Stimulated activated CD8-positive, alpha-beta memory T cell treated with anti-CD3 and anti-CD28 coated beads, Interleukin-15, amount 100 ng/mL, for 1 hour (primary cell): ENCODE measurements at regions not wholly inside any gene's neighbourhood (a gene's known extent, or its start where the extent isn't known, plus 50 kb on each side); places are given as distances from the start of the nearest gene placed in this dataset.

Experiments
- DNase-seq: peaks from one replicate; pipeline ENCODE4 v3.0.0-alpha.2; 2020; ENCODE audit warnings: low read depth

DNA sequence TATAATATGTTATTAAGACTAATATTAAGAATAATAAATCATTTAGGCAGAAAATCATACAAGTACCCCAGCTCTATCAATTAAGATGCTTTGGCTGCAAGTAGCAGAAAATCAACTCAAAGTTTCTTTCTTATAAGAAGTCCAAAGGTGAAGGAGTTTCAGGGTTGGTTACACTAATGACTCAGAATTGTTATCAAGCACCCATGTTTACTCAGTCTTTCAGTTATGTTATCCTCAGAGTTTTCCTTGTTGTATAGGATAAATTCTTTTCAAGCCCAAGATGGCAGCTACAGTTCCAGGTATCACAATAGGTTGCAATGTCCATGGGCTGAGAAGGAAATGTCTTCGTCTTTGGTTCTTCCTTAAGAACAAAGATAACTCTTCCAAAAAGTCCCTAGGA is 163.6 kb downstream of the TNFSF18 start:
- DNase-seq: no peak

DNA sequence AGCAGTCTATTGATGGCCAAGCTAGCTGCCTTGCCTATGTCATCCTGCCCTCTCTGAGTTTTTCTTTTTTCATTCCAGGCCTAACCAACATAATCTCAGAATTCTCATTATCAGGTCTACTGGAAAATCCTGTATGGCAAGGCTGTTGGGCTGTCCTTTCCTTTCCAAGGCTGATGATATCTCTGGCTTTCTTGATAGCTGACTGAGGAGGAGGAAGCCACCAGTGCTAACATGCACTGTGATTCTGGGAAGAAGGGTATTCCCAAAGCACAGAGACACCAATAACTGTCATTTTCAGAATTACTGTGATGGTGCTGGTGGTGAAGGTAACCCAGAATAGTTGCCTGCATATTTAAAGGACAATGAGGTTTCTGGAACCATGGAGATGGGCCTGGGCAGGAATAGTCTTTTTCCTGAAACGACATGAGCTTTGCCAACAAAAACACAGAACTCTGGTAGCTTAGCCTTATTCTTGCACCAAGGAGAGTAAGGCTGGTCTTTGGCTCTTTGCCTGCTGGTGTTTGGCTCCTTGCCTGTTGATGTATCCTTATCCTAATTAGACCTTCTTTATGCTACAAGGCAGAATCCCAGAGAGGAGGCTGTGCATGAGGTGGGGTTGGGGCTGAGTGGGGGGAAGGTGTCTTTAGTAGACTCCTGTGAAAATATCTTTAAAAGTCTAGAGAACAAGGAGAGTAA is 157.4 kb downstream of the TNFSF18 start:
- no peak for DNase-seq

DNA sequence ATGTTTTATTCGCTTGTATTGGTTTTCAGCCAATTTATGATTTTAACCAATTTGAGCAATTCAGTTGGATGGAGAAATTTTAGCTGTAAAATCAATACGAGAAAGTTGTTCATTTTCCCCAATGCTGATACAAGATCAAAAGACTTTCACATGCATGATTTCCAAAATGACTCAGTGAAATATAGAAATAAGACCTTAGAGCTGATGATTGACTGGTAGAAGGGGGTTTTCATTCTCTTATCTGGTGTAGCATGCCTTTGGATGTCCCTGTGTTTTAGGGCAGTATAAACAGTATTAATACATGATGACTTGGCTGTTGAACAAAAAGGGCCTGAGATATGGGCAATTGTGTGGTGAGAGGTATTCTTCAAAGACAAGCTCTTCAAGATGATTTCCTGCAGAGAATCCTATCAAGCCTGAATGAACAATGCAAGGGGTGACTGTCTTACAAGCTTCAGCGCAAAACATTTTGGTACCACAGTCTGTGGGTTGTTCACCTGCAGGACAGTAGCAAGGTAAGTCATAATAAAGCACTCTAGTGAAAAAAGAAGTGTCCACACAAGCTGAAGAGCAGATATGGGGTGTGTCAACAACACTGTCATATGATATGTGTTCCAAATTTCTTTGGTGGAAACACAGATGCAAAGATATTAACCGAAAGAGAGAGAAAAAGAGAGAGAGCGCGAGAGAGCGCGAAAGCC is 156.2 kb downstream of the TNFSF18 start:
- no peak for DNase-seq

DNA sequence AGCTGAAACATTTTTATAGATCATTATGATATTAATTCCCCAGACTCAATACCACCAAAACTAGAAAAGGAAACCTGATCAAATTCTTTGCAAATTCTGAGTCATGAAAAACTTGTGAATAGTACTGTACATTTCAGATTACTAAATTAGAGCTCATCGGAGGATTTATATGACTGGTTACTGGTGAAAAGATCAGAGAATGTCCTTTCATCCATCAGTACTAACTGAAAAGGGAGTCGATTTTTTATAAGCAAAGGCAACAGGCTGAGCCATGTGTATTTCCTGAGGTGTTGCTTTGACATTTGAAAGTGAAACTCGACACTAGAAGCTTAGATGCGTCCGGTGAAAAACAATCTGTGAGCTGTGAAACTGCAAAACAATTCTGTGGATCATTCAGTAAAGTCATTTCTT is 155.7 kb downstream of the TNFSF18 start:
- DNase-seq: no peak

DNA sequence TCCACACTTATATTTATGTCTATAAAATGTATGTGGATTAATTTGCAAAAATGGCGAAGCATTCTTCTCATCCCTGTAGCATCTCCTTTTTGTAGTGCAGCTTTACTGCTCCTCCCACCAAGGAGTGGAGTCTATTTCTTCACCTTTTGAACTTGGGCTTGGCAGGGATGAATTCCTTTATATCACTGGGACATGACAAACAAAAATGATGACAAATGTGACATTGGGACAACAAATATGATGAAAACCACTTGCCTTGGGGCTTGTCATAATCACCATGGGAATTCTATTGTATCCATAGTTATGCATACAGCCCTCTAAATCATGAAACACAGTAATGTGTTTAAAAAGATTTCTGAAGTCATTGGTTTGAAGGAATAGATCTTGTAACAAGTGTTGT is 155.0 kb downstream of the TNFSF18 start:
- DNase-seq: no peak

DNA sequence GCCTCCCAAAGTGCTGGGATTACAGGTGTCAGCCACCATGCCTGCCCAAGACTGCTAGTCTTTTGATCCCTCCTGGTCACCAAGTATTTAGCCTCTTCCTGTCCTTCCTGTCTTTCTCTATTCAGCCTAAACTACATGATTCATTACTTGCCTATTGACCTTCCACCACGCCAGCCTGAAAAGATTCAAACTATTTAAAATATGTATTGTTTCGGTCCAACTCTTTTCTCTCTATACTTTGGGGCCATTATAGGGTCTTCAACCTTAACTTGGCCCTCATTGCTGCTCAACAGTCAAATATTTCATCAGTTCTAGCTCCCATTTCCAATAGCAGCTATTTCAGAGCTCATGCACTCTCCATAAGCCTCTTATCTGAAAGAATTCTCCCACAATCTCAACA is 153.0 kb downstream of the TNFSF18 start:
- no peak for DNase-seq

DNA sequence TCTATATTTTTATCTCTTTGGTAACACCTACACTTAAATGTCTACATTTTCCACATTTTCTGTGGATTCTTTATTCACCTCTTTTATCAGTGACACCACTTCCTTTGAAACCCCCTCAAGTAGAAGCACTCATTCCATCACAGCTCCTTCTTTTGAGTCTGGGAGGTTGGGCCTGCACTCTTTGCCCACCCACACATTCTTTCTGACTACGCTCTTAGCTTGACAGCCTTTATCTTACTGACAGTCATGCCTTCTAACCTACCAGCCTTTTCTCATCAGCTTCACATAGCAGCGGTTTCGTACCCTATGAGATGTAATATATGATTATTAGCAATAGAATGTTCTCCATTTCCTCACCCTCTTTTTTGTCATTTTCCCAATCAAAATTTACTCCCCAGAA is 151.9 kb downstream of the TNFSF18 start:
- no peak for DNase-seq

DNA sequence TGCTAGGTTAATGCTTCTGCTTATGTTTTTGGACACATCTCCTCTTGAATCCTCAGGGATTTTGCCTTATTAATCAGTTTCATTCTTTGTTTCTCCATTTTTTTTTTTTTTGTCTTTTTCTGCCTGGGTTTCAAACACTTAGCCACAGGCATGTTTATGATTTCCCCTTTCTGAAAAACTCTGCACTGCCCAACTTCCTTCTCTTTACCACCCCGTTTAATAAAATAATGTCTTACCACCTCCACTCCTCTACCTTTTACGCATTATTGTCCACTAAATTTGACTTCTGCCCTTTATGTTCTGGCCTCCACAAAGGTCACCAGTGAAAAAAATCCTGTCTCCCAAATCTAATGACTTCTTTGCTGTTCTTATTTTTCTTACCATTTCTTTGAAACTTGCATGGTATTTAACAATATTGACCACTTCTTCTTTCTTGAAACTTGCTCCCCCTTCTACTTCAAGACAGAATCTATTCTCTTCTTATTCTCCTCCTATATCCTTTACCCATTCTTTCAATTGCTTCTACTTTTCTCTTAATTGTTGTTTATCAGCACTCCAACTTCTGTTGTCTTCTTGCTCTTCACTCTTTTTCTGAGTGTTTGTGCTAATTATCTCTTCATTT is 150.3 kb downstream of the TNFSF18 start:
- DNase-seq: no peak

DNA sequence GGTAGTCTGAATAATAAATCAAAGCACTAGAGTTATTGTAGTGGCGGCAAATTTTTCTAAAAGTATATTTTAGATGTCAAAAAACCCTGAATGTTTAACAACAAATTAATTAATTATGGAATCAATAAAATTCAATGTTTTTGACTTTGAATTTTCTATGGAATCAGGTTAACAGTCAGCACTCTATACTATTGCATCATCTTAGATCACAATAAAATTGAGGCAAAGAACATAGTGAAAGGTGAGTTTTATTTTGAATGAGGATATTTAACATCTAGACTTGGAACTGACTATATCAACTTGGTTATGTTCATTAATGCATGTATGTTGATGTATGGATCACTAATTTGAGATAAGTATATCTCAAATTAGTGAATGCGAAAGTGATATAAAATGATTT is 148.5 kb downstream of the TNFSF18 start:
- no peak for DNase-seq

DNA sequence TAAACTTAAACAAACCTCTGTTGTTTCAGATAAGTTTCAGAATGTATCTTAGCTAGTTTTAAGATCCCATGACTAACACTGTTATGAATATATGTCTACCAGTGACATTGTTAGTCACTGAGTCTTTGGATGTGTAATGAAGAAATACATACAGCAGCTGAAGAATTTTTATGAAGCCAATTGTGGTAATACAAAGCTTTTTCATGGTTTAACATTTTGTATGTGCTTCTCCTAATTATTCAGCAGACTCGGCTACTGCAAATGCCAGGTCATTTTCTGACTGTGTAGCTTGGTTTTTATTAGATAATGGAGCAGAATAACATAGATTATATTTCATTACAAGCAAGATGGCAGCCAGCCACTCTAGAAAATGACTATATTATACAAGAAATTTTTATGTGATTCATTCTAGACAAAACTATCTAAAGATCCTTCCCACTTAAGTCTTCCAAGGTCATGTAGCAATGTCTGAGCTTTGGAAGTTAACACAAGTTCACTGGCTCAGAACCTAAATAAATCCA is 147.8 kb downstream of the TNFSF18 start:
- no peak for DNase-seq

DNA sequence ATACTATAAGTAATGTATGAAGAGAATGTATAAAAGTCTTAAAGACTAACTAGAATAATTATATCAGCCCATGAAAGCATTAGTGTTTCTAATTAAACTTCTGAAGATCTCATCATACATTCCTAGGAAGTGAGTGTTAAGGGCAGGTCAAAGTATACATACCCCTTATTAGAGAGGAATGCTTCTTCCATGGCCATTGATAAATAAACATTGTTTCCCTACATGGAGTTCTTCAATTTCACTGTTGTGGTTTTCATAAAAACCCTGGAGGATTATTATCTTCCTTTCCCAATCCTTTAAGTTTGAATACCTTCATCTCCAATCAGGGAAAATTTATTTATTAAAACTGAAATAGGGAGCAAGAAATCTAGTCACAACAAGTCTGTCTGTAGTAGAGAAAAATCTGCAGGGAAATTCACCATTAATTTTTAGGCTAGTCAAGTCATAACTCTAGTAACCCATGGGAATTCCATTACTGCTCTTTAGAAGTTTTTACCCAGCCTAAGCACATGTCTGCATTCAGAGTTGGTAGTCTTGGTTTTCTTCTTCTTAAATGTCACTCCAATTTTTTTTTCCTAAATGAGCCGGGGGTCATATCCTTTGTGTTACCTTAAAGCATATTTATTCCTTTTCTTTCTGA is 147.0 kb downstream of the TNFSF18 start:
- DNase-seq: no peak

DNA sequence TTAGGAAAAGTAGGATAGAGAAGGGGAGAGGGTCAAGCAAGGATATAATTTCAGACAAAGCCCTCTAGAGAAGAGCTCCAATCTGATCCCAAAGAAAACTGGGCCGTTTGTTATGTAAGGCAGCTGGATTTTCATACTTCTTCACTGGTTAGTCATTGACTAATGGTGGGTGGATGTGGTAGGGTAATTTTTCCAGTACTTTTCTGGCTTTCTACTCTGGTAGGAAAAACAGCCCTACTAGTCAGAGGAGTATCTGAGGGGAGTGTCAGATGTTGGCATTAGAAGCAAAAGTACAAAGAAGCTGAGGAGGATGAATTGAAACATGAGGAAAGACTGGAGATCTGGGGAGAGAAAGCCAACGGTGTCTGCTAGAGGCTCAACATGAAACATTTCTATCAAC is 145.3 kb downstream of the TNFSF18 start:
- no peak for DNase-seq

DNA sequence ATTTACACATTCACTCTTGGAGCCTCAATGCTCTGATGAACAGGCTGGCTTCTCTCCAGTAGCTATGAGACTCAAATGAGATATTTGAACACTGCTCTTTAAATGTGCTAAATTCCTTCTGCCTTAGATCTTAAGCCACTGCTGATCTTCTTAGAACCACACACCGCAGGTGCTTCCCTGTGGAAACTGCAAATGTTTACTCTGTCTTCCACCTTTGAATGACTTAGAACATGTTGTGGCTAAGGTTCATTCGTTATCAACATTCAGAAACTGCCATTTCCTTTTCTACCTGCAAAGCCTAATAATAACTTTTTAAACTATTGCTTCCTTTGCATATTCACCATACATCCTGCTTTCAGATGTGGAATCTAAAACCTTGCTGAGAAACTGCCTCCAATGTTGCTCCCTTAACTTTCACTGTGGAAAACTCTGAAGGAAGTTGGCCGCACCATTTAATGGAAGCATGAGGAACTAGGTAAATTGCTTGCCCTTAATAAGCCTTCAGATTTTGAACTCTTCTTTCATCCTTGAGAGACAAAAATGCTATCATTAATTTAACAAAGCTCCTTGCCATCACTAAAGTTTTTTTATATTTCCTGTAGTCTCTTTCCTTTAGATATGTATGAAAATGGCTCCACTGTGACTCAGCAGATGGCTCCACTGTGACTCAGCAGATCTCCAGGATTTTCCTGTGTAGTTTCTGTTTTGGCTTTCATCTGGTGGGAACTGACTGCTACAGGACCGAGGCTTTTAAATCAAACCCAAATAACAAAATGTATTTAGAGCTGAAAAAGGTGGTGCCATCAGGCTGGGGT is 143.8 kb downstream of the TNFSF18 start:
- no peak for DNase-seq

DNA sequence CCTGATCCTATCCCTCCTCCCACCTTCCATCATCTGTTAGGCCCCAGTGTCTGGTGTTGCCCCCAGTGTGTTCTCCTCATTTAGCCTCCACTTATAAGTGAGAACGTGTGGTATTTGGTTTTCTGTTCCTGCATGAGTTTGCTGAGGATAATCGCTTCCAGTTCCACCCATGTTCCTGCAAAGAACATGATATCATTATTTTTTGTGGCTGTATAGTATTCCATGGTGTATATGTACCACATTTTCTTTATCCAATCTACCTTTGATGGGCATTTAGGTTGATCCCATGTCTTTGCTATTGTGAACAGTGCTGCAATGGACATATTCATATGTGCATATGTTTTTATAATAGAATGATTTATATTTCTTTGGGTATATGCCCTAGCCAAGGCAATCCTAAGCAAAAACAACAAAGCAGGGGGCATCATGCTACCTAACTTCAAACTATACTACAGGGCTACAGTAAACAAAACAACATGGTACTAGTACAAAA is 142.9 kb downstream of the TNFSF18 start:
- no peak for DNase-seq

DNA sequence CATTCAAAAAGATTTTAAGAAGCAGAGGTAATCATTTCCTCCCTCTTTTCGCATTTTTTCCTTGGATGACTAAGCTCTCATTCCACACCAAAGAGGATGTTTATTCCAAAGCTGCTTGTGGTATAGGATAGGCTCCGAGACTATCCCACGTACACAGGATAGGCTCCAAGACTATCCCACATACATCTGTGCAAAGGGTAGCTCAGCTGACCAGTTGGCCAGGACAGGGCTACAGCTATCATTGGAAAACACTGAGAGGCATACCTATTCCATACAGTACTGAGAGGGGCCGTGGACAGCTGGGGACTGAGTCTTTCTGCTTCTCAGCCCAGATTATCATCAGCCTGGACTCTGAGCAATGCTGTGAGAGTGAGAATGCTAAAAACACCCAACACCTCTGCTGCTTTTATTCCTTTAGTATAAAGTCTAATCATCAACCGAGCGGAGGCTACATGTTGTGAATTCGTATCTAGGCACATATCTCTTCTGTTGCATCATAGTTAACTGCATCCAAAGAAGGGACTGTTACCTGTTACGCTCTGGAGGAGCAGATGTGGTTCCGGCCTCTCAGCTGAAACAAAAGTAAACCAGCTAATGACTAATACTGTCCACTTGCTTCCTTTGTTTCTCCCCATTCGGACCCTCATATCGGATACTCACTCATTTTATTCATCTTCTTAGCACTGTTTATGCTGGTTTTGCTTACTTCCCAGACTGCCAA is 141.0 kb downstream of the TNFSF18 start:
- no peak for DNase-seq

DNA sequence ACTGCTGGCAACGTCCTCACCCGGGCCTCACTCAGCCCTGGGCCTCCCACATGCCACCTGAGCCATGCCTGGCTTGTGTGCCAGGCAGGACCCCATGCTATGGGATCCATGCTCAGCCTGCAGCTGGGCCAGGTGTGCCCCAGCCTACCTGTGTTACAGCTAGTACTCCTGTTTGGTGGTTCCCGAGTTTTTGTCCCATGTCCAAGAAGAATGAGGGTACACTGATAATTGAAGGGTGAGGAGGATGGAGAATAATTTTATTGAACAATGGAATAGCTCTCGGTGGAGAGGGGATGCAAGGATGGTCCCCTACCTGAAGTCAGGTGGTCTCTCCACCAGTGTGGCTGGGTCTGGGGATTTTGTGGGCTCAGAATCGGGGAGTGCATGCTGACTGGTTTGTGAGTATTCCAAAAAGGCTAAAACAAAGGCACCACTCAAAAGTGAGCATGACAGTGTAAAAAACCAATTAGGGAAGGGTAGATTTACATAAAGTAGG is 137.9 kb downstream of the TNFSF18 start:
- no peak for DNase-seq

DNA sequence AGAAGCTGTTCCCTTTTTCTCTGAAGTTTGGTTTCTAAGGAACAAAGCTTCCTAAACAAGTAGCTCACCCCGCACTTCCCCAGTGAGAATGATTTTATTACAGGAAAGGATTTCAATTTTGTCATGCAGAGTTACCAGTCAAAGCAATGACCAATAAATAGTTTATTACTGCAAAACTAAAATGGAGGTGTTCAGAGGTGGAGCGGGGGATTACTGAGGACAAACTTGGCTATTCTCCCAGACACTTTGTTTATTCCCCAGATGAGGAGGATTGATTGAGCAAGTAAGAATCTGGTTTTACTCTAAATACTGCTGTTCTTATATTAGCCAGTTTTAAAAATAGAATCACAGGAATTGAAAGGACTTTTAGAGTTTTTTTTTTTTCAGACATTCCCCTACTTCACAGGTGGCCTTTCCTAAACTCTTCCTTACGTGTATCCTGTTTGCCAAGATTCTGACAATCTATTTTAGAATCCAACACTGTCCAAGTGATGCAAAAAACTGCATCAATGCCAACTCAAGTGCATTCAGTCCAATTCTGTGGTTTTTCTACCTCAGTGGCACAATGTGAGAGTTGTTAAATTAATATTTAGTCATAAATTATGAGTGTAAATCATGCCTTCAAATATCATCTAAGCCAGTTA is 136.1 kb downstream of the TNFSF18 start:
- no peak for DNase-seq

DNA sequence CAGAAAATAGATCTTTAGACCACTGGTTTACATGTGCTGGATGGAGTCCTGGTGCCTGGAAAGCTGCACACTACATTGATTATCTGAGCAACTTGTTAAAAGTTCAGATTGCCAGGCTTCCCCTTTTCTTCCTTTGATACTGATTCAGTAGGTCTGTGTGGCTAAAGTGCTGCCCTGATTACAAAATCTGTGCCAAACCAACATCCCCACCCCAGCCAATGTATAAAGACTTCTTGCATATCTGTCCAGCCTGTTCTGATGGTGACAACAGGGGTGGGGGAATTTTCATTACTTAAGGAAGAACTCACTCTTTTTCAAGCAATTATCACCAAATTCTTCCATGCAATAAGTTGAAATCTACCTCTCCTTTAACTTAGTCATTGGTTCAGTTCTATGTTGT is 135.5 kb downstream of the TNFSF18 start:
- DNase-seq: no peak

DNA sequence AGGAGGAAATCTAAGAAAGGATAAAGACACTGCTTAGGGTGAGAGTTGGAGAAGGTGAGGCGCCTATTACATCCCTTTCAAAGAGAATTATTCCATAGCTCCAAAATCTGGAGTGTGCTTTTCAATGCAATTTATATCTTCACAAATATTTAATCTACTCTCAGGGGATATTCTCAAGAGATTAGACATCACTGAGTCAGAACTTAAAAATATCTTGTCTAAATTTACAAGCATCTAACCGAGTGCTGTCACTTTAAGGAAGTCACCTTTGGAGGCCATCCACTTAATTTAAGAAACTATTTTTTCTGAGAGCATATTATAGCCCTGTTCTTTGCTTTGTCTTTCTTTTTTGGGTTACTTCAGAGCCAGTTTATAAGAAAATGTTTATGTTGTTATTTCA is 134.6 kb downstream of the TNFSF18 start:
- no peak for DNase-seq

DNA sequence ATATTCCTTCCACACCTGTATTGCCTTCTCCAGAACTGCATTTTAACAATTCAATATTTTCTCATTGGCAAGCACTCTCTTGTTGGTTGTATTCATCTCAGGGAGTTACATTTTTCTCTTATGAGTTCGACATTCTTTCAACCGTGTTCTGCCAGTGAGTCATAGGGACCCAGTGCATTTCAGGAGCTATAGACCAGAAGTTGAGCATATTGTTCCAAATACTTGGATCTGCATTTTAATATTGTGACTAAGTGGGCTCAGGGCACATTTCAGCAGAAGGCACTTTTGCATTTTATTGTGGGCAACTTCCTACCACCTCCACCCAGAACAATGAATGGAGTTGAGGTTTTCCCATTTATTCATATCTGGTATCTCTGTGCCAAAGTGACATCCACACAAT is 132.8 kb downstream of the TNFSF18 start:
- no peak for DNase-seq
